Neural progenitor cell (in vitro differentiated cells): ENCODE measurements at regions not wholly inside any gene's neighbourhood (a gene's known extent, or its start where the extent isn't known, plus 50 kb on each side); places are given as distances from the start of the nearest gene placed in this dataset.

Source experiments
- DNase-seq: peaks from one replicate; pipeline ENCODE4 v3.0.0-alpha.2; 2016; ENCODE audit warnings: low spot score
- H2AFZ ChIP-seq: fragments of 200-600 bp; sonication (generic); replicated peaks from 2 replicates; pipeline ENCODE4 v1.6.1; 2016; ENCODE audit warnings: antibody characterized with exemption
- H3F3A ChIP-seq: fragments of 200-600 bp; sonication (generic); 2 replicates; pipeline ENCODE4 v1.6.1; 2016; ENCODE audit warnings: antibody characterized with exemption, low read depth
- H3K27ac ChIP-seq: fragments of 200-600 bp; sonication (generic); 2 replicates; pipeline ENCODE4 v1.5.1; 2016; ENCODE audit warnings: mild to moderate bottlenecking
- H3K27me3 ChIP-seq: fragments of 200-600 bp; sonication (generic); 2 replicates; pipeline ENCODE4 v1.6.1; 2016; ENCODE audit warnings: mild to moderate bottlenecking, moderate library complexity
- H3K36me3 ChIP-seq: fragments of 200-600 bp; sonication (generic); 2 replicates; pipeline ENCODE4 v1.5.1; 2016
- H3K4me1 ChIP-seq: fragments of 200-600 bp; sonication (generic); 2 replicates; pipeline ENCODE4 v1.6.1; 2016; ENCODE audit warnings: mixed run types
- H3K4me2 ChIP-seq: fragments of 200-600 bp; sonication (generic); 2 replicates; pipeline ENCODE4 v1.6.1; 2016
- H3K4me3 ChIP-seq: fragments of 200-600 bp; sonication (generic); 2 replicates; pipeline ENCODE4 v1.5.1; 2016
- H3K79me2 ChIP-seq: fragments of 200-600 bp; sonication (generic); 2 replicates; pipeline ENCODE4 v1.6.1; 2016; ENCODE audit warnings: low read depth
- H3K9ac ChIP-seq: fragments of 200-600 bp; sonication (generic); 2 replicates; pipeline ENCODE4 v1.6.1; 2016
- H3K9me3 ChIP-seq: fragments of 200-600 bp; sonication (generic); 2 replicates; pipeline ENCODE4 v1.5.1; 2016; ENCODE audit warnings: low read depth
- H4K20me1 ChIP-seq: fragments of 200-600 bp; sonication (generic); 2 replicates; pipeline ENCODE4 v1.6.1; 2016; ENCODE audit warnings: low read depth
- H3K27ac Mint-ChIP-seq: 3 replicates; pipeline ENCODE4 v1.8.0; 2021; ENCODE audit warnings: mixed read lengths
- H3K27me3 Mint-ChIP-seq: 2 replicates; pipeline ENCODE4 v1.8.0; 2022; ENCODE audit warnings: low read depth, mild to moderate bottlenecking, inconsistent platforms, moderate library complexity, mixed read lengths; ENCODE audit not compliant: insufficient read depth
- H3K36me3 Mint-ChIP-seq: 3 replicates; pipeline ENCODE4 v1.8.0; 2021; ENCODE audit warnings: mixed read lengths
- H3K4me1 Mint-ChIP-seq: 3 replicates; pipeline ENCODE4 v1.8.0; 2021; ENCODE audit warnings: mixed read lengths
- H3K4me3 Mint-ChIP-seq: 3 replicates; pipeline ENCODE4 v1.8.0; 2021; ENCODE audit warnings: mild to moderate bottlenecking, moderate library complexity, mixed read lengths
- H3K9me3 Mint-ChIP-seq: 3 replicates; pipeline ENCODE4 v1.8.0; 2020; ENCODE audit warnings: mixed read lengths
- CTCF ChIP-seq: fragments of 200-600 bp; sonication (generic); IDR thresholded peaks from 2 replicates; pipeline ENCODE4 v1.5.1; 2017; ENCODE audit warnings: antibody characterized with exemption, mild to moderate bottlenecking
- EZH2 ChIP-seq: fragments of 200-600 bp; sonication (generic); IDR thresholded peaks from 2 replicates; pipeline ENCODE4 v1.6.1; 2017; ENCODE audit warnings: antibody characterized with exemption, mild to moderate bottlenecking, moderate library complexity
- EZH2phosphoT487 ChIP-seq: fragments of 200-600 bp; sonication (generic); IDR thresholded peaks from 2 replicates; pipeline ENCODE4 v1.6.1; 2017; ENCODE audit warnings: antibody characterized with exemption

- TF ChIP-seq EZH2phosphoT487: no peak
- no peak for TF ChIP-seq EZH2
- TF ChIP-seq CTCF: no peak
- H3K79me2 ChIP-seq: no peaks in the 10 kb centered on the region
- H3K27ac Mint-ChIP-seq: no peak overlapping the region
- H3K9me3 Mint-ChIP-seq: peaks cover 27% of the 10 kb centered on the region
- no peak overlapping the region for H3K4me3 Mint-ChIP-seq
- no peaks in the 10 kb centered on the region for H3K36me3 ChIP-seq
- H2AFZ ChIP-seq: no peak overlapping the region
- no peaks in the 10 kb centered on the region for H3K9me3 ChIP-seq
- peaks cover 31% of the 10 kb centered on the region for H3K27me3 ChIP-seq
- H3K27me3 Mint-ChIP-seq: peaks cover 22% of the 10 kb centered on the region
- no peak overlapping the region for H3K27ac ChIP-seq
- no peak overlapping the region for H3K9ac ChIP-seq
- H3K4me1 ChIP-seq: peaks cover 30% of the 10 kb centered on the region
- no peak overlapping the region for H3K4me2 ChIP-seq
- H3K36me3 Mint-ChIP-seq: no peaks in the 10 kb centered on the region
- no peaks in the 10 kb centered on the region for H4K20me1 ChIP-seq
- H3K4me1 Mint-ChIP-seq: peaks cover 19% of the 10 kb centered on the region
- DNase-seq: no peak
- H3K4me3 ChIP-seq: no peak overlapping the region
- no peaks in the 10 kb centered on the region for H3F3A ChIP-seq
These were observed 182.3 kb upstream of the RALGAPA2 start for GRCh38 chr20:20894753-20895152.

- H3K27ac Mint-ChIP-seq: no peak overlapping the region
- H3K4me1 Mint-ChIP-seq: peaks cover 19% of the 10 kb centered on the region
- Histone ChIP-seq H3K27me3 (peaks cover 34% of the 10 kb centered on the region), H3K9ac (no peak overlapping the region), H3K36me3 (no peaks in the 10 kb centered on the region), H3F3A (peaks cover under 1% of the 10 kb centered on the region), H3K79me2 (no peaks in the 10 kb centered on the region), H3K4me1 (peaks cover 34% of the 10 kb centered on the region), H2AFZ (no peak overlapping the region), H3K4me2 (no peak overlapping the region), H3K9me3 (no peaks in the 10 kb centered on the region), H4K20me1 (no peaks in the 10 kb centered on the region), H3K4me3 (no peak overlapping the region), H3K27ac (no peak overlapping the region)
- peaks cover 22% of the 10 kb centered on the region for H3K27me3 Mint-ChIP-seq
- H3K4me3 Mint-ChIP-seq: no peak overlapping the region
- H3K9me3 Mint-ChIP-seq: peaks cover 27% of the 10 kb centered on the region
- no peaks in the 10 kb centered on the region for H3K36me3 Mint-ChIP-seq
- DNase-seq: no peak
- TF ChIP-seq CTCF: no peak
- no peak for TF ChIP-seq EZH2phosphoT487
- no peak for TF ChIP-seq EZH2
These were observed 181.8 kb upstream of the RALGAPA2 start for GRCh38 chr20:20894280-20894679.

GRCh38 chr20:20892328-20892727 is 179.9 kb upstream of the RALGAPA2 start:
- no peaks in the 10 kb centered on the region for H3K79me2 ChIP-seq
- no peak for DNase-seq
- H3K27ac ChIP-seq: no peak overlapping the region
- no peaks in the 10 kb centered on the region for H3K36me3 Mint-ChIP-seq
- no peak overlapping the region for H3K4me3 ChIP-seq
- H3K9me3 ChIP-seq: no peaks in the 10 kb centered on the region
- H3K9ac ChIP-seq: no peak overlapping the region
- peaks cover 45% of the 10 kb centered on the region for H3K27me3 ChIP-seq
- H3F3A ChIP-seq: peaks cover 20% of the 10 kb centered on the region
- peaks cover 19% of the 10 kb centered on the region for H3K4me1 Mint-ChIP-seq
- H3K4me2 ChIP-seq: no peak overlapping the region
- no peak for TF ChIP-seq EZH2
- H2AFZ ChIP-seq: no peak overlapping the region
- H3K4me1 ChIP-seq: peaks cover 35% of the 10 kb centered on the region
- H3K36me3 ChIP-seq: no peaks in the 10 kb centered on the region
- H4K20me1 ChIP-seq: peaks cover 9% of the 10 kb centered on the region
- H3K9me3 Mint-ChIP-seq: peaks cover 22% of the 10 kb centered on the region
- peaks cover 32% of the 10 kb centered on the region for H3K27me3 Mint-ChIP-seq
- H3K4me3 Mint-ChIP-seq: no peak overlapping the region
- H3K27ac Mint-ChIP-seq: no peak overlapping the region

GRCh38 chr20:20890751-20891150 is 178.3 kb upstream of the RALGAPA2 start:
- Histone ChIP-seq H3K9me3 (no peaks in the 10 kb centered on the region), H3K36me3 (no peaks in the 10 kb centered on the region), H3K27me3 (peaks cover 59% of the 10 kb centered on the region), H3K4me2 (no peak overlapping the region), H3K4me1 (peaks cover 40% of the 10 kb centered on the region), H3K9ac (no peak overlapping the region), H2AFZ (no peak overlapping the region), H3K27ac (no peak overlapping the region), H3F3A (peaks cover 29% of the 10 kb centered on the region), H3K4me3 (no peak overlapping the region), H4K20me1 (peaks cover 16% of the 10 kb centered on the region), H3K79me2 (no peaks in the 10 kb centered on the region)
- no peak overlapping the region for H3K4me3 Mint-ChIP-seq
- H3K4me1 Mint-ChIP-seq: peaks cover 22% of the 10 kb centered on the region
- H3K27ac Mint-ChIP-seq: no peak overlapping the region
- peaks cover 38% of the 10 kb centered on the region for H3K27me3 Mint-ChIP-seq
- H3K36me3 Mint-ChIP-seq: no peaks in the 10 kb centered on the region
- H3K9me3 Mint-ChIP-seq: peaks cover 22% of the 10 kb centered on the region
- no peak for DNase-seq
- TF ChIP-seq CTCF (no peak), EZH2 (no peak), EZH2phosphoT487 (no peak)
